Activated CD4-positive, CD25-positive, alpha-beta regulatory T cell treated with anti-CD3 and anti-CD28 coated beads, Interleukin-2, amount 50 U/mL, for 72 hours (primary cell): ENCODE measurements at regions not wholly inside any gene's neighbourhood (a gene's known extent, or its start where the extent isn't known, plus 50 kb on each side); places are given as distances from the start of the nearest gene placed in this dataset.

Experiments used
- DNase-seq: peaks from one replicate; pipeline ENCODE4 v3.0.0; 2021

DNA sequence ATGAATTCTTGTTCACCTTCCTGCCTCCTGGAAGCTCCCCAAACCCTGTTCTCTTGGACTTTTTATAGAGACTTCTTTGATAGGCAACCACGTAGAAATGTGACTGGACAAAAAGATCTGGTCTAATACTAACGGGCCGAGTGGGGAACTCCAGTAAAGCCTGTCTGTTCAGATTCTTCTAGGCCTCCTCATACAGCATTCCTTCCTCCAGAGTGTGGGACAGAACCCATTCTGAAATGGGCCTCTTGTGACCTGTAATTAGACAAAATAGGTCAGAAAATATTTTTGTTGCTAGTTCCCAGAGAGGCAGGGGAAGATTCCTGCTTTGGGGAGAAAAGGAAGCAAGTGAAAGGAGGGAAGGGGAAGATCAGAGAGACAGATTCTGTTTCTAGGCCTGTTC lies 374.3 kb downstream of the CDH26 start:
- no peak for DNase-seq

DNA sequence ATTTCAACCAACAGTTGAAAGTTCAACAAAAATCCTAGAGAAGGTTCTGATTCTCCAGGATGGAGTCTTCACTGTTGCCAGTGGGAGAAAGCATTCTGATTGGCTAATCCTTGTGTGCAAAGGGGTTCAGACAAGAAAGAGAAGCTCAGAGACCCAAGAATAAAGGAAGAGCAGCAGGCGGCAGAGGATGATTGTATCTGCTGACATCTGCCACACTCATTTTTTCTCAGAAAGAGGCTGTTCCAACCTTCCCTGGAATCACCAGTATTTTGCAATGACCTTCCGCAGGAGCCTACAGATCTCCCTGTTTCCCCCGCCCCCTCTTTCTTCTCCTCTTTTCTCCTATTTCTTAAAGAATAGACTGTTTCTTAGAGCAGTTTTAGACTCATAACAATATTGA lies 376.7 kb downstream of the CDH26 start:
- no peak for DNase-seq

DNA sequence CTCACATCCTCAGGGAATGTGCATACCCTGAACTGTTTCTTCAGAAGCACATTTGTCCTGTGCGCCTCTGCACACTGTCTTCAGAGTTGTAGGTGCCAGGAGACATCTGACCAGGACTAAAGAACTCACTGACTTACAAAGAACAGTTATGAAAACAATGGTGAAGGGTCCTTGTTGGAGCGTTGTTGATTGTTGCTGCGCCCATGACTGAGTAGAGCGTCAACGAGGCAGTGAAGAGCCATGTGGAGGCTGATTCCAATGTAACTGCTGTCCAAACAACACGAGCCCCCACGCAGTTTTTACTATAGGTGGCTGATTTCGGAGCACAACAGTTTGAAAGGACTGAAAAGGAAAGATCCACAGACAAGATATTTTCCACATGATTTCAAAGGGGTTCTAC lies 380.3 kb downstream of the CDH26 start:
- no peak for DNase-seq

DNA sequence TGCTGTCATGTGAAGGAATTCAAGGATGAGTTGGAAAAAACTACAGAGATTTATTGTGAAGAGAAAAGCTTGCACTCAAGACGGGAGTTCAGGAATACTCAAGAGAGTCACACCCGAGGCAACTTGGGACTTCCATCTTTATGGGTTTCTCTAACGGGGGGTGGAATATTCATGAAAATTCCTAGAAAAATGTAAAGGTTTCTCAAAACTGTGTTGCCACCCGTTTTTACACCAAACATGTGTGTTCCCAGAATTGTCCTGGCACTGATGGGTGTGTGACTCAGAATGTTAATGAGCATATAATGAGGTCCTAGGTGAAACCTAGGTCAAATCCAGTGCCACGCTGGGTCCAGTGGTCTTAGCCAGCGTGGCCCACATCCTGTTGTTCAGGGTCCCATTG lies 381.5 kb downstream of the CDH26 start:
- DNase-seq, result no peak

DNA sequence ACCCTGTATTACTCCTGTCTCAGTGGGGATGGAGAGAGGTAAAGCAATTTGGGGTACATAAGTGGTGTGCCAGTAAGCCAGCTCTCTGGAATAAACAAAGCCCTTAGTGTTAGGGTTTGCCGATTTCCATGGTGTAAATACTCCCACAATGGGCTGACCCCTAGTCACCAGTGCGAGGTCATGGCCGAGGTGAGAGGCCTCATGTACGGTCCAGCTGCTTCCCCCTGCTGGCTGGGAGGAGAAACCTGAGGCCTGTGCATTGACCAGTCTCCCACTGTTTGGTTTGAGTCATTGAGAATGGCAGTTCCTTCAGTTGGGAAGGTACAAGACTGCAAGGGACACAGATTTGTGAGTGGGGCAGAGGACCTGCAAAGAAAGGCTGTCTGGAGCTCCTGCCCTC lies 382.0 kb downstream of the CDH26 start:
- no peak for DNase-seq

DNA sequence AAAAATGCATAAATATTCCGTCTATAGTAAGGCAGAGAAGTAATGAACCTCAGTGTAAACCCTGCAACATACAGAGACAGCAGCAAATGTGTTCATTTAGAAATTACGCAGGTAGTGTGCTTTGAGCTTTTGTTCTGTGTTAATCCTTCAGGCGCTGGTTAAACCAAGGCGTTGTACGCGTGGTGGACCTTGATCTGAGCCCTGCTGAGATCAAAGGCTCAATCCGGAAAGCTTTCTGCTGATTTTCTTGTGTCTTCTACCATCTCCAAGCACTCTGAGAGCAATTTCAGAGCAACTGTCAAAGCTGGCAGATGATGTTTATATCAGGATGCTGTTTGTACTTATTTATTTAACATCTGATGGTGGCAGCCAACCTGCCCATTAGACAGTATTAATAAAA lies 382.8 kb downstream of the CDH26 start:
- DNase-seq, result no peak

DNA sequence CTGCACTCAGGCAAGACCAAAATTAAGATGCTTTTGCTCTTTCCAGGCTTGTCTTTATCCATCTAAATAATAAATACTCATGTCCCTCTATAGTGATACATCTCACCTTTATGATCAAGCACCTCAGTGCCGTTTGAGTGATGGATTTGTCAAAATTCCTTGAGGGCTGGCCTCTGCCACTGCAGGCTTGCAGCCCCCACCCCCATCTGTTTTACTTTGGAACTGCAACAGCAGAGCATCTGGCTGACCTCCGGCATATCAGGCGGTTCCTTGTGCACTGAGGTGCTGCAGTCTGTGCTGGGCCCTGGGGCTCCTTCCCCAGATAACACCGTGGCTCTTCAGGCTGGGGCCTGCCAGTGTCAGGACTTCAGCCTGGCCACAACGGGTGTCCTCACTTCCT lies 386.9 kb downstream of the CDH26 start:
- no peak for DNase-seq

DNA sequence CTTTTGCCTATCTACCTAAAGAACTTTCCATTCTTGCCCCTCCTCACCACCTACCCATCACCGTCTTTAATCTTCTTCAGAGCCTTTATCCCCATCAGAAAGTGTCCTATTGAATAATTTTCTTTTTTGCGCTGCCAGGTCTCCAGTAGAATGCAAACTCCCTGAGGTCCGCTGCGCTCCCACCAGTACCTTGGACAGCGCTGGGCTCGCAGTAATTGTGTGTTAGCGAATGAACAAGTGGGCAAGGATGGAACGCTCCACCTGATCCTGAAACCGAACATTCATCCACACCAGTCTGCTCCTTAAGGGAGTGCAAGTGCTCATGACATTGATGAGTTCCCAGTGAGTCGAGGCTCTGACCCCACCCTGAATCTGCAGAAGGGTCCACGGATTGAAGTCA lies 391.2 kb downstream of the CDH26 start:
- DNase-seq, result no peak

DNA sequence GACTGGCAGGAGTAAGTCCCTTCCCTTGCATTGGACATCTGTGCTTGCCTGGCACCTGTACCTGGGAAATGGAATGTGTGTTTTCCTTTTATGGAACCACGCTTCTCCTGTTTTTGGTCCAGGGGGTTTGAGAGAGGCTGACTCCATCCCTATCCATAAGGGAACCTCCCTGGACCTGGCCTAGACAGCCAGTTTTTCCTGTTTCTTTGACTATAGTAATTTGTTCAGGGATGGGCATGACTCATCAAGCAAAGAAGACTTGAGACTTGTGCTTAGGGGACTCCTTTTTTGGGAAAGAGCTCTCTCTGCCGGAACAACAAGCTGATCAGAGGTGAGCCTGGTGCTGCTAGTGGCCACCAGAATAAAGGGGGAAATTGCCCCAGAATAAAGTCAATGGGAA lies 393.8 kb downstream of the CDH26 start:
- no peak for DNase-seq

DNA sequence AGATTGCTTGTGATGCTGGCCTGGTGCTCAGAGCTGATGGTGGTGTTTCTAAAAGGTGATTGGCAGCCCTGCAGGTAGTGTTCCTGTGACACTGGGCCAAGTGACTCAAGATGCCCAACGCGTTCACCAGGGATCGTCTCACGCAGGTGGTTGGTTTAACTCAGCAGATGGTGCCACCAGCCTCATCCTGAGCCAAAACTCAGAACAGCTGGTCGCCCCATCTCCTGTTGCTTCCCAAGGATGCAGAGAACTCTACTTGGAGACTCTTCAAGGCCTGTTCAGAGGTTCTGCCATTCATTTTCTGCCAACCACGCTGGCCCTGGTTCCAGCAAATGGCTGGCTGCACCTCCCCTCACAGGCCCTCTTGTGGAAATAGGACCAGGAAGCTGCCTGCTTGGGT lies 394.4 kb downstream of the CDH26 start:
- no peak for DNase-seq

DNA sequence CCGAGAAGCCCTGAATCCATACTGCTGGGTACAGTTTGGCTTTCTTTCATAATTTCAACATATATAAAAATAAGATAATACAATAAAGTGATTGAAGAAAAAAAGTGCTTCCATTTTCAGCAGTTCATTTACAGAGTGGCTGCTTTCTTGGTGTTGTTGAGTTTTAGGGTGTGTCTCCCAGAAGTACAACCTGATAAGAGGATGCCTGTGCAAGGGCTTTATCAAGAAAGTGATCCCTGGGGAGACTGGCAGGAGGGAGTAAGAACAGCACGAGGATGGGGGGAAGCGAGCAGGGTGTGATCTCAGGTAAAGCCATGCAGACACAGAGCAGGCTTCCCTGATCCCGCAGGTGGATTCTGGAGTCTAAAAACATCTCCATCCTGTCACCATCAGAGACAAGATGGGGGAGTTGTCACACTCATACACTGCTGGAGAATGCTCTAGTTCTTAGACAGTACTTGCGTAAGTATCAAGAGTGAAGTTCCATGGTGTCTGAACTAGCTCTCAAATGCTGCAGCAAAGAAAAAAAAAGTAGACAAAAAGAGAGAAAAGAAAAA lies 395.9 kb downstream of the CDH26 start:
- no peak for DNase-seq

DNA sequence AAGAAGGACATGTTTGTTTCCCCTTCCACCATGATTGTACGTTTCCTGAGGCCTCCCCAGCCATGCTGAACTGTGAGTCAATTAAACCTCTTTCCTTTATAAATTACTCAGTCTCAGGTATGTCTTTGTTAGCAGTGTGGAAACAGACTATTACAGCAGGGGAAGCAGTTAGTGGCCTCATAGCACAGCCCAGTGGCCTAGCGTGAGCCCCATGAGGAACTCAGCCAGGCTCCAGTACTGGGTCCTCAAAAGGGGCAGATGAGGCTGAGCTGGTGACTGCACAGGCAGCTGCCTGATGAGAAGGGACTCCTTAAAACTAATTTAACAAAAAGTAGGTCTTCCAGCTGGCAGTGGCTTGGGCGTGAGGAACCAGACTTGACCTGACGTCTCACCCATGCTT lies 399.9 kb downstream of the CDH26 start:
- DNase-seq, result no peak

DNA sequence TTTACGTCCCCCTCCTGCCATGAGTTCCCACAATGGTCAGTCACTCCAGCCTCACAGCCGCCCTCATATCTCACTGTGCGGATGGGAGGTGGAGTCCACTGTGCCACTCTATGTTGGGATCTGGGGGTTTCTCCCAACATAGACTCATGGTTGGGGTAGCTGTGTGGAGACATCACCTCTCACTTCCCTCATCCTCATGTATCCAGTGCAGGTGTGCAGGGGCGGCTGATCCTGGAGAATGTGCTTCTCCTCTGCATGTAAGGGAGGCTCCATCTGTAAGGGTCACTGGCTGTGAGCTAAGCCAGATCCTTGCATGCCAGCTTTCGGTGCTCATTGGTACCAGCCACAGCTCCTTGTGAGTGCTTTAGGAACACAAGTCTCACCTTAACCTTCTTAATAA lies 400.8 kb downstream of the CDH26 start:
- DNase-seq, result no peak

DNA sequence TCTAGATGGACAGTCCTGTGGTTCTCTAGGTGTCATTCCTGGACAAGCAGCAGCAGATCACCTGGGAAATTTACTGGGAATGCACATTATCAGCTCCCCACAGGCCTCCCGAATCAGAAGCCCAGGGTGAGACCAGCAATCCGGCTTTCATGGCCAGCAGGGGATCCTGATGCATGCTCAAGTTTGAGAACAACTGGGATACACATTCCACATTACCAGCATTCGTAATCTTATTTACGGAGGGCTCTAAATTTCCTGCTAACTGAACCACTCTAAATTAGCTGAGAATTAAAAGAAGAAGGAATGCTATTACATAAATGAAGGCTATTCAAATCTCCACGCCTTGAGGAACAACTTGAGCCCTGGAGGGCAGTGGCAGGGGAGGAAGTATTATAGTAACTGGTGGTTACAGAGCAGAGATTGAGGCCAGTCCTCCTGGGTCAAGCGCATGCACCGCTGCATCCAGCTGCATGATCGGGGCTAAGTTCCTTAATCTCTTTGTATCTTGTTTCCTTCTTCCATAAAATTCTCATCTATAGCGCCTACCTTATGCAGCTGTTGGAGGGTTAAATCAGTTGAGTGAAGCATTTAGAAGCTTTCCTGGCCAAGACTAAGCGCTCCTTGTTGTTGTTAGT lies 403.7 kb downstream of the CDH26 start:
- no peak for DNase-seq

DNA sequence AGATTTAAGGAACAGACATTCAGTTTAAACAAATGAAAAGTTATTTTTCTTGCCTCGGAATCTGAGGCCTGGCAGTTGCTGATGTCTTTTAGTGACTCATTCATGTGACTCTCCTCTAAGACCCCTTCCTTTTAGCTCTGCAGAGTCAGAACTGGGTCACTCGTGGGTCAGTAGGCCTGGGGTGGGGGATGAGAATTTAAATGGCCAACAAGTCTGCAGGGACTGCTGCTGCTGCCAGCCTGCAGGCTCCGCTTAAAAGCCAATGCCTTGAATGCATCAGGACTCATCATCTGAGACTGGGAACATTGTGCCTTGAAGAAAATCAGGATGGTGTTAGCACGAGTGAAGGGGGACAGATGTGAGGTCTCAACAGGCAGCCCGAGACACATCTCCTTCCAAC lies 404.3 kb downstream of the CDH26 start:
- DNase-seq, result no peak

DNA sequence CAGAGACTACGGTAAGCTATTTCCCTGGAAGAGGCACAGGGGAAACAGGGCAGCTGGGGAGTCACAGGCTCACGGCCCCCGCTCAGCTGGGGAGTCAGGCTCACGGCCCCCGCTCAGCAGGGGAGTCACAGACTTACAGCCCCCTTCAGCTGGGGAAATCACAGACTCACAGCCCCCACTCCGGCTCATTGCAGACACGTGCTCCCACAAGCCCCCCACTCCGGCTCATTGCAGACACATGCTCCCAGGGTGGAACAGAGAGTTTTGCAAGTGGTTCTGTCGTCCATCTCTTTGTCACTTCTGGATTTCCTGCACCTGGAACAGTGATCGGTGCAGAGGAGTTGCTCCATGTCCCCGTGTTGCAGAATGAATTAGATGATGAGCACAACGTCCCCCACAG lies 405.5 kb downstream of the CDH26 start:
- DNase-seq, result no peak

DNA sequence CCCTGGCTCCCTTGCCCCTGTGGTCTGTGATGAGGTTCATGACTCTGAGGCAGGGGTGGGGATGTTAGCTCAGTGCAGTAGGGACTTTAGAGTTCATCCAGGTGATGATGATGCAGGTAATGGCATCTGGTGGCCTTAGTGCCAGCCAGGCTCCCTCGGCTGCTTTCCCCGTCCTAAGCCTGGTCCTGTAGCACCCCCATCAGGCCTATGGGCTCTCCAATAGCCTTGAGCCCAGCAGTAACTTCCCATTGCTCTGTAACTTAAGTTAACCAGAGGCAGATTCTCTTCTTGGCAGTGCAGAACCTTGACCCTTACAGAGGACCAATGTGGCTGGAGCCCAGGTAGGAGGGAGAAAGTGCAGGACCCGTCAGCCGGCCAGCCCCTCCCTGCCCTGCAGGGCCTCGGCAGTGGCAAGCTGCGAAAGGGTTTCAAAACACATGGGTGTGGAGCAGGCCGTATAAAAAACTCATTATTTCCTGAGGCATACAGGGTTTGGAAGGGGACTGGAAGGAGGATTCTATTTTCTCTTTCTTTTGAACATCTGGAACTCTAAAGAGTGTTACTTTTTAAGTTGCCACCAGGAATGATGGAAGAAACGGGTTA lies 406.9 kb downstream of the CDH26 start:
- no peak for DNase-seq

DNA sequence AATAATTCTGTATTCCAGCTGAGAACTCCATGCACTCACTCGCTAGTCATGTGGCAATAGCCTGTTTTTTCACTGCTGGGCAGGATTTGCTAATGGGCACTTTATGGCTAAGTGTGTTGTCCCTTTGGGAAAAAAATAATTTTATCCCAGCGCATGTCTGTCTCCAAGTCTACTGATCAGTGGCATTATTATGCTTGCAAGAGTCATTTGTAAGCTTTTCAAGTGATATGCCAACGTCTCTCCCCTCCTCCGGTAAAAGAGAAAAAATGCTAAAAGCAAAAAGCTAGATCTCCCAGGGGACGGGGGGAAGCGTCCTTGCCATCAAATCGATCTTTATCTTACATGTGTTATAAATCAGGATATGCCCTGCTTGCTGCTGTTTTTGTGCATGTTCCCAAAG lies 407.7 kb downstream of the CDH26 start:
- no peak for DNase-seq

DNA sequence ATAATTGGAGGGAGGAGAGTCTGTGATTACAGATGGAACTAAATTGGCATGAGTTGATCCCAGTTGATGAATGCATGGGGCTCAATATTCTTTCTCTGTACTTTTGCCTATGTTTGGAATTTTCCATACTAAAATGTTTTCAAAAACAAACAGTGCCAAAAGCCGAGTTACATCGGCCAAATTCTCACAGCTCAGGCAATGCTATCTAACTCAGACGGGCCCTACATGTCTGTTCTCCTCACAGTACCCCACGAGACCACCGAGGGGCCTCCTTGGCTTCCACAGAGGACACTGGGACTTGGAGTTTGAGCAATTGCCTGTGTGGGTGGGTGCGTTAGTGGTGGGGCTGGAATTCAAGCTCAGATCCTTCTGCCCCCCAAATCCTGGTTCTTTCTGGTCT lies 413.2 kb downstream of the CDH26 start:
- DNase-seq, result no peak

DNA sequence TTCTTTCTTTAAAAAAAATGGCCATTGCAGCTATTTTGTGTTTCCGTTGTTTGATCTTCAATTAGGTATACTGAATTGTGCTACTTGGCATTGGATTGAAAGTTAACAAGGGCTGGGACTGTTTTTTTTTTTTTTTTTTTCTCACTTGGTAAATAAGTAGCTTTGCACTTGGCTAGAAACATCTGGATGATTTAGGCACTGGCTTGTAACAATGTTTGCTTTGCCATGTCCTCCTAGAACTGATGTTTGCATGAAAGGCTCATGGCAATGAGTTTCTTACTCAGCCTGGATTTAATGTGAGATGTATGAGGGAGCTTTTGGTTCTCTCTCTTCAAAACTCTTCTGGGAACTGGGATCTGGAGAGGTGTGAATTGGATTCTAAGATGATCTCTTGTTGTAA lies 414.1 kb downstream of the CDH26 start:
- no peak for DNase-seq

DNA sequence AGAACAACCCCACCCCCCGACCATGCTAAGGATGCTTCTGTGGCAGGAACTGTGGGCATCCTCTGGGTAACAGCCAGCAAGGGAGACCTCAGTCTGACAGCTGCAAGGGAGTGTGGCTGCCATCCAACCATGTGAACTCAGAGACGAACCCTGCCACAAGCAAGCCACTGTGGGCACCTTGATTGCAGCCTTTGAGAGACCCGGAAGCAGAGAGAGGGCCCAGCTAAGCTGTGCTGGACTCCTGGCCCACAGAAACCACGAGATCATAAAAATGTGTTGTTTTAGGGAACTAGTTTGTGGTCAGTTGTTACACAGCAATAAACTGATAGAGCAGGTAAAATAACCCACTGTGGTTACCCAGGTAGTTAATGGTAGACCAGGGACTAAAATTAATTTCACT lies 414.6 kb downstream of the CDH26 start:
- DNase-seq, result no peak

DNA sequence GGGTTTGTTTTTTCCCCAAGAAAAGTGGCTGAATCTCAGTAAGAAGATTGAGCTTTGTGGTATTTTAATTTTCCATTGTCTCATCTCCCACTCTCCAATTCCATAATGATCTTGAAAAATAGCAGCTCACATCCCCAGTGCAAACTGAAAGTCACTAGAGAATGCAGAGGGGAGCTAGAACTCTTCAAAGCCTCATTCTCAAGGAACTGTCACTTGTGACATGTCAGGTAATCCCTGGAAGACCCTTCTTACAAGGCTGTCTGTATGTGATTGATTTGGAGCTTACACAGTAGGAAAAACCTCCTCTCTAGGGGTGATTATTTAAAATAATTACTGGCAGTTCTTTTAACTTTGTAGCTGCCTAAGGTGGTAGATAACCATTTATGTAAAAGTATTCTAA lies 420.4 kb downstream of the CDH26 start:
- DNase-seq, result no peak

DNA sequence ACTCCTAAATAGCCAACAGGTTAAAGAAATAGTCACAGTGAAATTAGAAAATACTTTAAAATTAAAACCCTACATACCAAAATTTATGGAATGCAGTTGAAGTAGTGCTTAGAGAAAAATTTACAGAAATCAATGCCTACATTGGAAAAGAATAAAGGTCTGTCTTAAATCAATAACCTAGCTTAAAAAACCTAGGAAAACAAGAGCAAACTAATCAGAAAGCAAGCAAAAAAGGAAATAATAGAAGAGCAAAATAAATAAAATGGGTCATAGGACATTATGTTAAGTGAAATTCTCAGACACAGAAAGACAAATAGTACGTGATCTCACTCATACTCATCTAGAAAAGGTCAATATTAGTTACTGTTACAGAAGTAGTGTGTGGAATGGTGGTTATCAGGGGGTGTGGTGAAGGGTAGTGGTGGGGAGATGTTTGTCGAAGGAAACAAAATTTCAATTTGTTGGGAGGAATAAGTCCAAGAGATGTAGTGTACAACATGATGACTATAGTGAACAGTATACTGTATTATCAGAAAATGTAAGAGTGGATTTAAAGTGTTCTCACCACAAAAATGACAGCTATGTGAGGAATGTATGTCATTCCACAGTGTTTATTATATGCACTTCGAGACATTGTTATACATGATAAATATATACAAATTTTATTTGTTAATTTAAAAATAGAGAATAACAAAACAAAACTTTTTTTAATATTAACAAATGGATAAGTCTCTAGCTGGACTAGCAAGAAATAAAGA lies 423.6 kb downstream of the CDH26 start:
- no peak for DNase-seq

DNA sequence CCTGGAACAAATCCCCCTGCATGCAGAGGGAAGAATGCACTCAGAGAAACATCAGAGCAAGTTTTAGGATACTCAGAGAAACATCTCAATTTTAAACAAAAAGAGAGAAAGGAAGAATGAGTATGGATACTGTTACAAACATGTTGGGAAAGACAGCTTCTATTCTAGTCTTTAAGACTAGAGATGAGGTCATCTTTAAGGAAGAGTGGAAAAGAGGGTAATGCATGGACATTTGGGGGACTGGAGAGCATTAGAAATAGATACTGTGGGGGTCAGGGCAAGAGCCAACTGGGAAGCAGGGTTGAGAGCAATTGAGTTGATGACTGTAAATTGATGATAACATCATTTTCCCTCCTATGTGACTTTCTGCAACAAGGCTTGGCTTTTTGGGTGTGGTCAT lies 431.2 kb downstream of the CDH26 start:
- DNase-seq, result no peak
